Mesendoderm (in vitro differentiated cells): ENCODE measurements at regions not wholly inside any gene's neighbourhood (a gene's known extent, or its start where the extent isn't known, plus 50 kb on each side); places are given as distances from the start of the nearest gene placed in this dataset.

Source experiments
- DNase-seq: peaks from one replicate; pipeline ENCODE4 v3.0.0; 2013
- H2AK5ac ChIP-seq: 2 replicates; pipeline ENCODE4 v1.6.1; 2013; ENCODE audit warnings: low read length, inconsistent platforms
- H2BK120ac ChIP-seq: 2 replicates; pipeline ENCODE4 v1.6.1; 2013; ENCODE audit warnings: low read depth, mild to moderate bottlenecking, low read length, moderate library complexity, mixed read lengths
- H2BK15ac ChIP-seq: replicated peaks from 2 replicates; pipeline ENCODE4 v1.6.1; 2013; ENCODE audit warnings: low read depth, mild to moderate bottlenecking, moderate library complexity
- H2BK5ac ChIP-seq: 2 replicates; pipeline ENCODE4 v1.6.1; 2013; ENCODE audit warnings: low read length, inconsistent platforms
- H3K18ac ChIP-seq: 2 replicates; pipeline ENCODE4 v1.6.1; 2013; ENCODE audit warnings: mild to moderate bottlenecking, low read length, mixed read lengths
- H3K23ac ChIP-seq: one replicate; pipeline ENCODE4 v1.6.1; 2013; ENCODE audit warnings: low read length
- H3K27ac ChIP-seq: 2 replicates; pipeline ENCODE4 v1.5.1; 2013; ENCODE audit warnings: low read depth, mild to moderate bottlenecking, inconsistent platforms, low read length, moderate library complexity
- H3K27me3 ChIP-seq: 2 replicates; pipeline ENCODE4 v1.6.1; 2013; ENCODE audit warnings: low read length, control low read depth, mild to moderate bottlenecking, inconsistent platforms; ENCODE audit not compliant: insufficient read depth, poor library complexity
- H3K36me3 ChIP-seq: 2 replicates; pipeline ENCODE4 v1.6.1; 2013; ENCODE audit warnings: low read length, inconsistent platforms; ENCODE audit not compliant: control insufficient read depth, insufficient read depth
- H3K4ac ChIP-seq: one replicate; pipeline ENCODE4 v1.6.1; 2013; ENCODE audit warnings: low read depth, mild to moderate bottlenecking, low read length, moderate library complexity
- H3K4me1 ChIP-seq: 2 replicates; pipeline ENCODE4 v1.6.1; 2013; ENCODE audit warnings: low read depth, low read length, inconsistent platforms; ENCODE audit not compliant: control insufficient read depth
- H3K4me2 ChIP-seq: 2 replicates; pipeline ENCODE4 v1.6.1; 2013; ENCODE audit warnings: low read length
- H3K4me3 ChIP-seq: 2 replicates; pipeline ENCODE4 v1.5.1; 2013; ENCODE audit warnings: mild to moderate bottlenecking, low read length
- H3K56ac ChIP-seq: one replicate; pipeline ENCODE4 v1.6.1; 2013; ENCODE audit warnings: low read length
- H3K79me1 ChIP-seq: 2 replicates; pipeline ENCODE4 v1.6.1; 2013; ENCODE audit warnings: low read length, inconsistent platforms
- H3K79me2 ChIP-seq: 2 replicates; pipeline ENCODE4 v1.6.1; 2013; ENCODE audit warnings: mild to moderate bottlenecking, low read length; ENCODE audit not compliant: control insufficient read depth, insufficient read depth
- H3K9ac ChIP-seq: 2 replicates; pipeline ENCODE4 v1.6.1; 2013; ENCODE audit warnings: low read length, inconsistent platforms
- H4K5ac ChIP-seq: one replicate; pipeline ENCODE4 v1.6.1; 2013; ENCODE audit warnings: low read length
- H4K8ac ChIP-seq: one replicate; pipeline ENCODE4 v1.6.1; 2013; ENCODE audit warnings: low read depth, mild to moderate bottlenecking, control low read depth, low read length, moderate library complexity
- WGBS: extraction: QIAGEN DNeasy Blood & Tissue Kit; methylation state at CpG from one replicate; pipeline ENCODE4 v1.1.7; 2013; ENCODE audit warnings: low lambda C conversion rate, missing lambda C conversion rate; ENCODE audit not compliant: insufficient coverage; ENCODE audit errors: extremely low coverage; 5-methylcytosine and 5-hydroxymethylcytosine counted together

GRCh38 chr22:48884324-48884723 lies 943.3 kb downstream of the BRD1 start:
- H3K9ac ChIP-seq = no peak overlapping the region
- H3K79me1 ChIP-seq = no peaks in the 10 kb centered on the region
- no peak overlapping the region for H3K4ac ChIP-seq
- no peak overlapping the region for H3K23ac ChIP-seq
- no peak overlapping the region for H2BK120ac ChIP-seq
- no CpG with 5 or more reads among the region's 12 CpGs for WGBS
- H3K56ac ChIP-seq = no peak overlapping the region
- no peak for DNase-seq
- H2BK5ac ChIP-seq = no peak overlapping the region
- no peak overlapping the region for H4K5ac ChIP-seq
- no peak overlapping the region for H2BK15ac ChIP-seq
- no peaks in the 10 kb centered on the region for H3K27me3 ChIP-seq
- H4K8ac ChIP-seq = no peak overlapping the region
- no peak overlapping the region for H3K18ac ChIP-seq
- H3K79me2 ChIP-seq = no peaks in the 10 kb centered on the region
- H3K4me2 ChIP-seq = no peak overlapping the region
- no peaks in the 10 kb centered on the region for H3K36me3 ChIP-seq
- no peak overlapping the region for H2AK5ac ChIP-seq
- H3K4me3 ChIP-seq = no peak overlapping the region
- H3K4me1 ChIP-seq = no peaks in the 10 kb centered on the region
- no peak overlapping the region for H3K27ac ChIP-seq

GRCh38 chr22:48883211-48883960 lies 944.3 kb downstream of the BRD1 start:
- Histone ChIP-seq H3K4me2 (no peak overlapping the region), H3K27ac (no peak overlapping the region), H3K27me3 (no peaks in the 10 kb centered on the region), H3K18ac (no peak overlapping the region), H3K9ac (no peak overlapping the region), H3K36me3 (no peaks in the 10 kb centered on the region), H3K79me2 (no peaks in the 10 kb centered on the region), H3K79me1 (no peaks in the 10 kb centered on the region), H4K5ac (no peak overlapping the region), H3K56ac (no peak overlapping the region), H3K4ac (no peak overlapping the region), H2BK5ac (no peak overlapping the region), H2BK120ac (no peak overlapping the region), H3K23ac (no peak overlapping the region), H3K4me3 (no peak overlapping the region), H4K8ac (no peak overlapping the region), H2BK15ac (no peak overlapping the region), H3K4me1 (no peaks in the 10 kb centered on the region), H2AK5ac (no peak overlapping the region)
- no peak for DNase-seq
- WGBS = no CpG with 5 or more reads among the region's 20 CpGs

GRCh38 chr22:48882636-48883200 lies 945.0 kb downstream of the BRD1 start:
- H3K4ac ChIP-seq = no peak overlapping the region
- no CpG with 5 or more reads among the region's 17 CpGs for WGBS
- H3K56ac ChIP-seq = no peak overlapping the region
- H3K4me1 ChIP-seq = no peaks in the 10 kb centered on the region
- H3K79me1 ChIP-seq = no peaks in the 10 kb centered on the region
- no peak overlapping the region for H2BK15ac ChIP-seq
- H3K4me3 ChIP-seq = no peak overlapping the region
- no peak overlapping the region for H3K9ac ChIP-seq
- no peak overlapping the region for H2BK120ac ChIP-seq
- H3K79me2 ChIP-seq = no peaks in the 10 kb centered on the region
- no peak overlapping the region for H2BK5ac ChIP-seq
- no peak overlapping the region for H3K4me2 ChIP-seq
- no peaks in the 10 kb centered on the region for H3K36me3 ChIP-seq
- no peak overlapping the region for H4K8ac ChIP-seq
- H3K18ac ChIP-seq = no peak overlapping the region
- no peak overlapping the region for H3K23ac ChIP-seq
- H3K27ac ChIP-seq = no peak overlapping the region
- no peak for DNase-seq
- H3K27me3 ChIP-seq = no peaks in the 10 kb centered on the region
- H4K5ac ChIP-seq = no peak overlapping the region
- H2AK5ac ChIP-seq = no peak overlapping the region

- no peaks in the 10 kb centered on the region for H3K27me3 ChIP-seq
- H2BK120ac ChIP-seq = no peak overlapping the region
- H2AK5ac ChIP-seq = no peak overlapping the region
- no peak overlapping the region for H3K27ac ChIP-seq
- no peak overlapping the region for H4K5ac ChIP-seq
- no CpG with 5 or more reads among the region's 22 CpGs for WGBS
- H3K4me3 ChIP-seq = no peak overlapping the region
- H3K4ac ChIP-seq = no peak overlapping the region
- H3K9ac ChIP-seq = no peak overlapping the region
- H4K8ac ChIP-seq = no peak overlapping the region
- H3K23ac ChIP-seq = no peak overlapping the region
- H3K79me1 ChIP-seq = no peaks in the 10 kb centered on the region
- no peaks in the 10 kb centered on the region for H3K36me3 ChIP-seq
- no peak for DNase-seq
- no peak overlapping the region for H3K18ac ChIP-seq
- no peak overlapping the region for H3K56ac ChIP-seq
- no peak overlapping the region for H3K4me2 ChIP-seq
- no peak overlapping the region for H2BK5ac ChIP-seq
- no peak overlapping the region for H2BK15ac ChIP-seq
- no peaks in the 10 kb centered on the region for H3K4me1 ChIP-seq
- no peaks in the 10 kb centered on the region for H3K79me2 ChIP-seq
Measured at GRCh38 chr22:48881326-48881980, 946.2 kb downstream of the BRD1 start.

GRCh38 chr22:48880749-48881148 lies 946.9 kb downstream of the BRD1 start:
- Histone ChIP-seq H4K8ac (no peak overlapping the region), H2BK120ac (no peak overlapping the region), H3K4me3 (no peak overlapping the region), H3K27ac (no peak overlapping the region), H3K9ac (no peak overlapping the region), H2BK15ac (no peak overlapping the region), H3K27me3 (no peaks in the 10 kb centered on the region), H3K36me3 (no peaks in the 10 kb centered on the region), H3K79me1 (no peaks in the 10 kb centered on the region), H3K79me2 (no peaks in the 10 kb centered on the region), H2AK5ac (no peak overlapping the region), H2BK5ac (no peak overlapping the region), H3K23ac (no peak overlapping the region), H3K4me1 (no peaks in the 10 kb centered on the region), H3K56ac (no peak overlapping the region), H3K4me2 (no peak overlapping the region), H3K18ac (no peak overlapping the region), H4K5ac (no peak overlapping the region), H3K4ac (no peak overlapping the region)
- whole genome bisulfite sequencing = no CpG with 5 or more reads among the region's 11 CpGs
- DNase-seq = peak; percentile 18
